Kidney (tissue), 13 donors: ENCODE measurements at regions not wholly inside any gene's neighbourhood (a gene's known extent, or its start where the extent isn't known, plus 50 kb on each side); places are given as distances from the start of the nearest gene placed in this dataset.
A peak's percentile ranks its signal among the peaks of the same experiment; 100 is the strongest.

Experiments
- DNase-seq, 5 donors: peaks; one replicate each; pipeline ENCODE4 v3.0.0-alpha.2; 2013 to 2020
- FAIRE-seq: peaks from 2 replicates; lab custom pipeline; 2012; peaks lifted over from hg19 to GRCh38; lab: Jason Lieb, UNC
- H3K27ac ChIP-seq, 2 donors: one replicate each; pipeline ENCODE4 v1.7.0; 2013; ENCODE audit warnings: low read depth in 2 of 2, low read length in 2 of 2, inconsistent platforms in 1 of 2
- H3K27me3 ChIP-seq: one replicate; pipeline ENCODE4 v1.7.1; 2013; ENCODE audit warnings: low read length, inconsistent platforms; ENCODE audit not compliant: control insufficient read depth, insufficient read depth
- H3K36me3 ChIP-seq, 3 donors: one replicate each; pipeline versions ENCODE4 v1.7.0 to v1.7.1; 2013; ENCODE audit warnings: low read length in 3 of 3, control low read depth in 1 of 3, inconsistent platforms in 1 of 3; ENCODE audit not compliant: insufficient read depth in 3 of 3, control insufficient read depth in 2 of 3
- H3K4me1 ChIP-seq, 3 donors: one replicate each; pipeline versions ENCODE4 v1.7.0 to v1.7.1; 2013; ENCODE audit warnings: low read length in 3 of 3, inconsistent platforms in 1 of 3, low read depth in 1 of 3; ENCODE audit not compliant: control insufficient read depth in 2 of 3, insufficient read depth in 2 of 3
- H3K4me3 ChIP-seq, 3 donors: one replicate each; pipeline versions ENCODE4 v1.7.0 to v1.8.1; 2013; ENCODE audit warnings: low read length in 3 of 3, control low read depth in 1 of 3, inconsistent platforms in 1 of 3
- H3K9ac ChIP-seq, 3 donors: one replicate each; pipeline versions ENCODE4 v1.7.0 to v1.7.1; 2013; ENCODE audit warnings: low read length in 3 of 3, control low read depth in 1 of 3, inconsistent platforms in 1 of 3
- H3K9me3 ChIP-seq, 3 donors: one replicate each; pipeline versions ENCODE4 v1.7.0 to v1.7.1; 2013; ENCODE audit warnings: low read length in 3 of 3, control low read depth in 1 of 3, inconsistent platforms in 1 of 3; ENCODE audit not compliant: control insufficient read depth in 2 of 3, insufficient read depth in 1 of 3
- CTCF ChIP-seq: IDR thresholded peaks from 3 replicates; pipeline ENCODE4 v1.5.1; 2012; ENCODE audit warnings: mild to moderate bottlenecking, moderate library complexity, borderline replicate concordance; ENCODE audit not compliant: insufficient read depth; ENCODE audit errors: extremely low read depth
- intact Hi-C: fragments of 100-400 bp; cut with DNase I; formaldehyde crosslinking; loops from one replicate; pipeline ENCODE4 v1.11.1; 2022
- donor health status: control.
- donor health status: control.
- donor health status: control.
- donor health status: control.
- donor health status: control.
- donor health status: DM: yes; HTN: yes; CAD: no.
- donor health status: Normal renal cell carcinoma (clear cell type).

- intact Hi-C loops = no loop called here
- H3K27me3 ChIP-seq = no peaks in the 10 kb centered on the region
- no peak overlapping the region for H3K9ac ChIP-seq
- no peaks in the 10 kb centered on the region for H3K4me1 ChIP-seq
- no peak for TF ChIP-seq CTCF
- FAIRE-seq (no peak), DNase-seq (no peak)
- no peak overlapping the region for H3K4me3 ChIP-seq
- H3K36me3 ChIP-seq = no peaks in the 10 kb centered on the region
- H3K9me3 ChIP-seq = no peaks in the 10 kb centered on the region
- H3K27ac ChIP-seq = no peak overlapping the region
Measured at GRCh38 chr1:214747050-214747635, 144.1 kb downstream of the CENPF start.

GRCh38 chr1:214753236-214753852, 150.3 kb downstream of the CENPF start:
- peak in 1 of 5 donors; percentile 32 for DNase-seq

GRCh38 chr1:214761030-214761429, 158.0 kb downstream of the CENPF start:
- H3K4me3 ChIP-seq = no peak overlapping the region
- intact Hi-C loops = no loop called here
- H3K4me1 ChIP-seq = no peaks in the 10 kb centered on the region
- peaks cover 0 to 28% (median 4%) of the 10 kb centered on the region in 3 donors for H3K9me3 ChIP-seq
- H3K27me3 ChIP-seq = no peaks in the 10 kb centered on the region
- no peak overlapping the region for H3K9ac ChIP-seq
- DNase-seq = no peak
- H3K27ac ChIP-seq = no peak overlapping the region
- H3K36me3 ChIP-seq = no peaks in the 10 kb centered on the region
- no peak for TF ChIP-seq CTCF
- FAIRE-seq = no peak

More at GRCh38 chr1:214753236-214753852, 150.3 kb downstream of the CENPF start:
- H3K9me3 ChIP-seq = peaks cover 0 to 9% (median 0%) of the 10 kb centered on the region in 3 donors
- H3K36me3 ChIP-seq = no peaks in the 10 kb centered on the region
- H3K27me3 ChIP-seq = no peaks in the 10 kb centered on the region
- no peak for FAIRE-seq
- H3K9ac ChIP-seq = no peak overlapping the region
- TF ChIP-seq CTCF = no peak
- H3K4me1 ChIP-seq = no peaks in the 10 kb centered on the region
- H3K4me3 ChIP-seq = no peak overlapping the region
- intact Hi-C loops = no loop called here
- H3K27ac ChIP-seq = no peak overlapping the region

- no peak for FAIRE-seq
Measured at GRCh38 chr1:214762902-214763301, 159.9 kb downstream of the CENPF start.

More at GRCh38 chr1:214762902-214763301, 159.9 kb downstream of the CENPF start:
- intact Hi-C loops = no loop called here
- Histone ChIP-seq H3K9ac (no peak overlapping the region), H3K9me3 (peaks cover 0 to 19% (median 4%) of the 10 kb centered on the region in 3 donors), H3K4me3 (no peak overlapping the region), H3K27me3 (no peaks in the 10 kb centered on the region), H3K36me3 (no peaks in the 10 kb centered on the region), H3K27ac (no peak overlapping the region), H3K4me1 (no peaks in the 10 kb centered on the region)
- TF ChIP-seq CTCF = no peak
- DNase-seq = no peak
